Sigmoid colon (tissue), 3 donors: ENCODE measurements at regions not wholly inside any gene's neighbourhood (a gene's known extent, or its start where the extent isn't known, plus 50 kb on each side); places are given as distances from the start of the nearest gene placed in this dataset.

Experiments used
- POLR2A ChIP-seq, 2 donors: fragments of 450-650 bp; IDR thresholded peaks; one replicate each; pipeline ENCODE4 v1.6.1; 2016; ENCODE audit warnings: antibody characterized with exemption in 2 of 2, mild to moderate bottlenecking in 2 of 2, moderate library complexity in 2 of 2
- TF ChIP-seq, protein P1 (sequence below), 4 experiments: fragments of 450-650 bp in 3 of 4; fragments of 200-600 bp in 1 of 4; IDR thresholded peaks; one replicate each; pipeline ENCODE4 v1.5.1; 2016 to 2019; ENCODE audit warnings: antibody characterized with exemption in 4 of 4, mild to moderate bottlenecking in 3 of 4, moderate library complexity in 2 of 4

DNA sequence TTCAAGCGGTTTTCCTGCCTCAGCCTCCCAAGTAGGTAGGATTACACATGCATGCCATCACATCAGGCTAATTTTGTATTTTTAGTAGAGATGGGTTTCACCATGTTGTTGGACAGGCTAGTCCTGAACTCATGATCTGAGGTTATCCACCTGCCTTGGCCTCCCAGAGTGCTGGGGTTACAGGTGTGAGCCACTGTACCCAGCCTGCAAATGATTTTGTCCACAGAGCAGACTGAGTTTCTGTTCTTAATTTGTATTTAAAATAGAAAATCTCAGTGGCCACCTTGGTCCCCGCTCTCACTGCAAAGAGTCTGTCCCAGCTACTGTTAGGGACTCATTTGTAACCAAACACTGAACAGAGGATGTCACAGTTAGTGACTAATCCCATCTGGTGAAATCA is 415.7 kb upstream of the RBFOX1 start:
- TF ChIP-seq, protein P1, sequence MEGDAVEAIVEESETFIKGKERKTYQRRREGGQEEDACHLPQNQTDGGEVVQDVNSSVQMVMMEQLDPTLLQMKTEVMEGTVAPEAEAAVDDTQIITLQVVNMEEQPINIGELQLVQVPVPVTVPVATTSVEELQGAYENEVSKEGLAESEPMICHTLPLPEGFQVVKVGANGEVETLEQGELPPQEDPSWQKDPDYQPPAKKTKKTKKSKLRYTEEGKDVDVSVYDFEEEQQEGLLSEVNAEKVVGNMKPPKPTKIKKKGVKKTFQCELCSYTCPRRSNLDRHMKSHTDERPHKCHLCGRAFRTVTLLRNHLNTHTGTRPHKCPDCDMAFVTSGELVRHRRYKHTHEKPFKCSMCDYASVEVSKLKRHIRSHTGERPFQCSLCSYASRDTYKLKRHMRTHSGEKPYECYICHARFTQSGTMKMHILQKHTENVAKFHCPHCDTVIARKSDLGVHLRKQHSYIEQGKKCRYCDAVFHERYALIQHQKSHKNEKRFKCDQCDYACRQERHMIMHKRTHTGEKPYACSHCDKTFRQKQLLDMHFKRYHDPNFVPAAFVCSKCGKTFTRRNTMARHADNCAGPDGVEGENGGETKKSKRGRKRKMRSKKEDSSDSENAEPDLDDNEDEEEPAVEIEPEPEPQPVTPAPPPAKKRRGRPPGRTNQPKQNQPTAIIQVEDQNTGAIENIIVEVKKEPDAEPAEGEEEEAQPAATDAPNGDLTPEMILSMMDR (IDR thresholded peaks at IDR 0.05) = no peak
- no peak for TF ChIP-seq POLR2A (IDR thresholded peaks at IDR 0.05)
